ENCODE measurements at regions not wholly inside any gene's neighbourhood (a gene's known extent, or its start where the extent isn't known, plus 50 kb on each side); places are given as distances from the start of the nearest gene placed in this dataset.
A peak's percentile ranks its signal among the peaks of the same experiment; 100 is the strongest.

GRCh38 chr2:234603619-234604018 lies 106.7 kb upstream of the ARL4C start:
- no peaks in the 10 kb centered on the region for H3K79me2 ChIP-seq (ENCODE audit: insufficient read depth, low read length)
- peak; percentile 53 for TF ChIP-seq CTCF (conservative IDR thresholded peaks at IDR 0.05)
- peaks cover 14% of the 10 kb centered on the region in 2 experiments; a peak in 4 of 5 replicates for H3K9me3 Mint-ChIP-seq
- H3K4me1 Mint-ChIP-seq, result peaks cover 27 to 36% of the 10 kb centered on the region in 2 experiments
- no peaks in the 10 kb centered on the region for H3K23me2 ChIP-seq (ENCODE audit: insufficient read length, low read depth, low read length, poor library complexity, severe bottlenecking)
- H4K8ac ChIP-seq (replicated peaks; ENCODE audit: insufficient read length, low read depth, low read length), result no peak overlapping the region
- peaks cover 5% of the 10 kb centered on the region for H3K27me3 Mint-ChIP-seq (ENCODE audit: low read depth)
- no peak overlapping the region for H3K4me3 Mint-ChIP-seq
- no peak overlapping the region for H3T11ph ChIP-seq (ENCODE audit: low read length)
- H3K9me3 ChIP-seq (ENCODE audit: control insufficient read depth, low read depth, low read length), result no peaks in the 10 kb centered on the region
- H4K20me1 ChIP-seq (ENCODE audit: control insufficient read depth, insufficient read depth, insufficient read length), result no peaks in the 10 kb centered on the region
- no peak overlapping the region for H2AFZ ChIP-seq (ENCODE audit: low read length)
- H3K27ac ChIP-seq (ENCODE audit: insufficient read length, low read depth, low read length), result no peak overlapping the region
- H2BK5ac ChIP-seq (ENCODE audit: insufficient read length, low read length), result no peak overlapping the region
- H3K4me2 ChIP-seq (ENCODE audit: insufficient read depth, insufficient read length, low read length), result no peak overlapping the region
- no peak overlapping the region for H2BK15ac ChIP-seq (ENCODE audit: low read depth, low read length)
- no peak overlapping the region for H4K5ac ChIP-seq (ENCODE audit: insufficient read length, low read depth, low read length)
- H2BK20ac ChIP-seq (ENCODE audit: low read depth, low read length, poor library complexity, severe bottlenecking), result no peak overlapping the region
- H3K18ac ChIP-seq (ENCODE audit: insufficient read length, low read depth, low read length), result no peak overlapping the region
- no CpG with 5 or more reads among the region's 4 CpGs for WGBS (ENCODE audit: extremely low coverage, insufficient read length, low lambda C conversion rate)
- no peak for DNase-seq
- H4K91ac ChIP-seq (ENCODE audit: insufficient read length, low read depth, low read length), result no peak overlapping the region
- H3K27ac Mint-ChIP-seq, result peak overlapping the region in 1 of 3 experiments; percentile 30; a peak in 1 of 7 replicates
- H3K36me3 Mint-ChIP-seq (ENCODE audit: insufficient read depth in 1 of 3, low read depth in 3 of 3), result peaks cover 0 to 19% (median 13%) of the 10 kb centered on the region in 3 experiments; a peak in 6 of 7 replicates
- no peak overlapping the region for H2AK5ac ChIP-seq (ENCODE audit: insufficient read length, low read length)
- no peak overlapping the region for H2BK120ac ChIP-seq (ENCODE audit: low read depth, low read length, poor library complexity, severe bottlenecking)
- no peak overlapping the region for H3K56ac ChIP-seq (ENCODE audit: insufficient read length, low read depth, low read length)
- H3K27me3 ChIP-seq (ENCODE audit: insufficient read depth, low read length), result no peaks in the 10 kb centered on the region
- no peak overlapping the region for H3K4ac ChIP-seq (ENCODE audit: low read depth, low read length)
- no peaks in the 10 kb centered on the region for H3K79me1 ChIP-seq (ENCODE audit: insufficient read depth, low read depth, low read length, poor library complexity, severe bottlenecking)
- H3K4me1 ChIP-seq (ENCODE audit: insufficient read depth, low read length), result peaks cover 3% of the 10 kb centered on the region; the same call in 1 of the 2 replicates
- H3K9ac ChIP-seq (ENCODE audit: extremely low read depth, insufficient read length, low read length), result no peak overlapping the region
- H3K14ac ChIP-seq (ENCODE audit: insufficient read depth, low read length), result no peak overlapping the region
- H2BK12ac ChIP-seq (ENCODE audit: insufficient read length, low read depth, low read length), result no peak overlapping the region
- H3K23ac ChIP-seq (ENCODE audit: insufficient read length, low read depth, low read length), result no peak overlapping the region
